Colon (tissue), 2 donors: ENCODE measurements at regions not wholly inside any gene's neighbourhood (a gene's known extent, or its start where the extent isn't known, plus 50 kb on each side); places are given as distances from the start of the nearest gene placed in this dataset.

ENCODE experiments used
- FAIRE-seq: peaks from 2 replicates; lab custom pipeline; 2012; peaks lifted over from hg19 to GRCh38; lab: Jason Lieb, UNC
- donor health status: control.
- donor health status: control.

- FAIRE-seq: no peak
Measured at GRCh38 chr1:232555494-232556210, 74.3 kb downstream of the SIPA1L2 start.

GRCh38 chr1:232554409-232554808, 75.5 kb downstream of the SIPA1L2 start:
- no peak for FAIRE-seq

GRCh38 chr1:232553809-232554208, 76.1 kb downstream of the SIPA1L2 start:
- no peak for FAIRE-seq

DNA sequence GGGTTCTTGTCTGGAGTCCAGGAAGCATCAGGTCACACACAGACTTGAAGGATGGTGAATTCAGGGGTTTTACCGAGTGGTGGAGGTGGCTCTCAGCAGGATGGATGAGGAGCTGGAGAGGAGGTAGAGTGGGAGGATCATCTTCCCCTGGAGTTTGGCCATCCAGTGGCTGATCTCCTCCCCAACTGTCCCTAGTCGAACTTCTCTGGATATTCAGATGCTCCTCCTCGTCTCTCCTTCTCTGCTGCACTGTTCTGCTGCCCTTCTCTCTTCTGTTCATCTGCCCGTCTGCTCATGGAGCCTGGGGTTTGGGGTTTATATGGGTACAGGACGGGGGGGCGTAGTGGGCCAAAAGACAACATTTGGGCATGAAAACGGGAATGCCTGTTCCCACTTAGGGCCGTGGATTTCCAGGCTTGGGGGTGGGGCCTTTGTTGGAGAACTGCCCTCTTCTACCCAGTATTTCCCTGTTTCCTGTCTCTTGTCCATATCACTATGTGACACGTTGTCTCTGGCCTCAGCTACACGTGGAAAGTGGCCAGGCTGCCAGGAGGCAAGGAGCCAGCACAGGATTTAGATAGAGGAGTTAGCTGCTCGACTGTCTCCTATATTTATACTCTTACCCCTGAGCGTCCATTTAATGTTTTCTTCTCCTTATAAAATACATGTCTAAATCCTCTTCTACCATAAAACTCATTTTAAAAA, 76.7 kb downstream of the SIPA1L2 start:
- FAIRE-seq: no peak

- FAIRE-seq: no peak
Measured at GRCh38 chr1:232551386-232551785, 78.5 kb downstream of the SIPA1L2 start.

DNA sequence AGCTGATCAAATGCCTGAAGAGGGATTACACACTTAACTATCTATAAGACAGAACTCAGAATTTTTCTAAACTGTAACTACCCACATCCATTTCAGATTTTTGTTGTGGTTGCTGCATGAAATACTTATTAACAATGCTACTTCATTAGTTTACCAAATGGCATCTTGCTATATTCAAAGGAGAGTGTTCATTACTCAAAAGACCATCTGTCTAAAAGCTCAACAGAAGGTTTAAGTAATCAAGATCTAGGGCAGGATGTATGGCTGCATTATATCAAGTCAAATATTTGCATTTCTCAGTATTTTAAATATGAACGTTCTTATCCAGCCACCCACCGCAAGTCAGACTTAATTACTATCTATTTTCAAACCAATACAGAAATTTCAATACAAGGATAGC, 79.9 kb downstream of the SIPA1L2 start:
- no peak for FAIRE-seq

- FAIRE-seq: no peak
Measured at GRCh38 chr1:232548691-232549090, 81.2 kb downstream of the SIPA1L2 start.

DNA sequence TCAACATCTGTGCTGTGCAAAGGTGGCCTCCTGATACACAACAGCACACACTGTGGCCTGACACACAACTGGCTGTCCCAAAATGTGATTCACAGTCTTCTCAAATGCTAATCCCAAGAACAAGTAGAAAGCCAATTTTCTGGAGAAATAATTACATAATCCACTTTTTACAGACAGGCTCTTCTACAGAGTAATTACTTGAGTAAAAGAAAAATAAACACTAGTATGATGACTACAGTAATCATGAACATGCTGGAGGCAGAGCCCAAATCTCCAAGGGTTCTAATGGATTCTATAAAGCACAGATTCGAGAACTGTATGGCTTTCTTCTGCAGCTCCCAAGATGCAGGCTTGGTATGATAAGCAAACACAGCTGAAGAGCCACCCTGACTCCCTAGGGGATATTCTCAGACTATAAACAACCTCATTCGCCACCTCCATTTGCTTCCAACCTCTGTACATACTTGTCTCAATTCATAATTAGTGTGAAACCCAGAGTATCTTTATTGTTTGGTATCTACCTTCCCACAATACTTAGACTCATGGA, 81.9 kb downstream of the SIPA1L2 start:
- FAIRE-seq: no peak

DNA sequence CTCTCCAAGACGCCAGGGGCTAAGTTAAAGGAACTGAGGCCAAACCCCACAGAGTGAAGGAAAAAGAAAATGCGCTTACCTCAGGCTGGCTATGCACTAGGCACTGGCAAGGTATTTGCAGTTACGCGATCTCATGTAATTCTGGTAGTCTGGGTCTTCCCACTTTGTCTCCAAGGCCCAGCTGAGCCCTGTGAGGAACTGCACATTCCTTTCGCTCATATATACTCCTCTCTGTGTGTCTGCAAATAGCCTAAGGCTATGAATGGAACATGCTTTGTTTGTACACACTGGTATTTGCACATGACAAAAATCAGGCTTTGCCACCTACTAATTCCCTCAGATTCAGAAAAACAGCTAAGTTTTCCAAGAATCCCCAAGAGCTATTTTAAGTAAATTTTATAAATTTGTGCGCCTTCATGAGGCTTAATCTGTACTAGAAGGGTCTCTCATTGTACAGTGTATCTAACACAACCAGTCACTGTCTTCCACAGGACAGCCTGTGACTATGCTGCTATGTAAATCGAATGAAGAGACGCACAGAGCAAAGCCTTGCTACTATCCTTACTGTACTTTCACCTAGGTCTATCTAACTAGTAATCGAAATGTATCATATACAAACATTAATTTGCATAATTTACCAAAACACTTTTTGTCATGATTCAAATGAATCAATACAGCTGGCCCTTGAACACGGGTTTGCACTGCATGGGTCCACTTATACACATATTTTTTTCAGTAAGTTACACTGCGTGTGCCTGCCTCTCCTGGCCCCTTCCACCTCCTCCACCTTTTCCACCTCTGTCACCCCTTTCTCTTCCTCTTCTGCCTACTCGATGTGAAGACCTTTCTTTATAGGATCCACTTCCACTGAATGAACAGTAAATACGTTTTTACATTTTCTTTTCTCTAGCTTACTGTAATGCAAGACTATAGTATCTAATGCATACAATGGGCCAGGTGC, 87.0 kb downstream of the SIPA1L2 start:
- FAIRE-seq: no peak

GRCh38 chr1:232538943-232539302, 91.0 kb downstream of the SIPA1L2 start:
- no peak for FAIRE-seq

GRCh38 chr1:232538224-232538942, 91.5 kb downstream of the SIPA1L2 start:
- no peak for FAIRE-seq

DNA sequence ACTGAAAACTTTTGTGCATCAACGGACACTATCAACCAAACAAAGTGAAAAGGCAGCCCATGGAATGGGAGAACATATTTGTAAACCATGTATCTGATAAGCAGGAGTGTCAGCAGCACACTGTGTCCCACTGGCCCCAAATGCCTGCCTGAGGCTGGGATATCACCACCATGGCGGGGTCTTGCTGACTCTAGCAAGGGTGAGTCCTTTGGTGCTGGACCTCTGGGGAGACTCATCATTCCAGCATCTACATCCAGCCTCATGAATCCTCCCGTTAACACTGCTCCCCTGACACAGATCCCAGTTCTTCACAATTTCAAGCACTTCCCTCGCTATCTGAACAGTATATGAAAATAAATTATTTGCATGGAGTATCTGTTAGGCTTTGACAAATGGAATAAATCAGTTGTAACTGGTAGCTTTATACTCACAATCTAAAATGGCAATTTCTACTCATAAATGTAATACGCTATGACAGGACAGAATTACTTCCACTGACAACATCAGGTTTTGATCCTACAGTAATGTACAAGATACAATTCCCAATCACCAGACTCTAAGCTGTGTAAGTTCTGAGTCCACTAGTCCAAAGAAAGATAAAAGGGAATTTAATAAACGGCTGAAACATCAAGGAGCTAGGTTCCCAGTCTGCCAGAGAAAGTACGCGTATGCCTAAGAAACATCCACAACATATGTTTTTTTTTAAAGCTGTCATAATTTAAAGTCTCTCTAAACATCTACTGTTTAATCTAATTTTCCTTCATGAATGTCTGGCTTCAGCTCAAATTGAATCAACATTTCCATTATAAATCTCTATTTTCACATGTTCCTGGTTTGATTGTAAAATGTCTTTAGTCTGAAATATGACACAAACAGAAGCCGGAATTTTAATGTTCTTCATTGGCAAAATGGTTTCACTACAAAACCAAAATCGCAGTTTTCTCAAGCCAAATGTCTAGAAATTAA, 95.1 kb downstream of the SIPA1L2 start:
- peak; percentile 33 for FAIRE-seq

DNA sequence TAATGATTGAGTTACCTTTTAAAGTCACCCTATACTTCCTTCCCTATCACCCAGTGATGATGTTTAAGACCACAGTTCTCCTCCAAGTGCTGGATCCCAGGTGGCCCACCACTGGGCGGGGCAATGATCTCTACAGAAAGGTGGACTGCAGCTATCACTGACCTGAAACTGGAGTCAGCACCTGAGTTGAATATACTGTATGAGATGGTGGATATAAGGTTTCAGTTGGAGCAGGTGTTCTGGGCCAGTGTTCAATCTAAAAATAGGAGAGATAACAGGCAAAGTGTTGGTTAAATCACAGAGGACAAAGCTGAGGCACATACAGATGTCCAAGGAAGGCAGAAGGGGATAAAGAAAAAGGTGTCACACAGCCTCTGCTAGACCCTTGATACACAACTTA, 96.6 kb downstream of the SIPA1L2 start:
- no peak for FAIRE-seq

GRCh38 chr1:232532901-232533300, 97.0 kb downstream of the SIPA1L2 start:
- FAIRE-seq: no peak

DNA sequence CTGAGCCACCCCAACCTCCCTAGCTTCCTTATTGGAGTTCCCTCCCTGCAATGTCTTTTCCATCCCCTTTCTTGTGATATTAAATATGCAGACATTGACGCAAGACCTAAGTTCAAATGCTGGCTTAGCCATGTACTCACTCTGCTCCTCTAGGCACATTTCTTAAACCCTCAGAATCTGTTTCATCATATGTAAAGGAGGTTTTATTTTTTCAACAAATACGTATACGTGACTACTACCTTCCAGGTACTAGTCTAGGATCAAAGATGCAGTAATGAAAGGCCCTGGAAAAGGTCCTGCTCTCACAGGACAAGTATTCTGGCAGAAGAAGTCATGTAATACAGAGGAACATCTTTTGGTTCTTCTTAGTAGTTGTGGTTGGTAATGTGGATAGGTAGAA, 98.6 kb downstream of the SIPA1L2 start:
- FAIRE-seq: no peak

DNA sequence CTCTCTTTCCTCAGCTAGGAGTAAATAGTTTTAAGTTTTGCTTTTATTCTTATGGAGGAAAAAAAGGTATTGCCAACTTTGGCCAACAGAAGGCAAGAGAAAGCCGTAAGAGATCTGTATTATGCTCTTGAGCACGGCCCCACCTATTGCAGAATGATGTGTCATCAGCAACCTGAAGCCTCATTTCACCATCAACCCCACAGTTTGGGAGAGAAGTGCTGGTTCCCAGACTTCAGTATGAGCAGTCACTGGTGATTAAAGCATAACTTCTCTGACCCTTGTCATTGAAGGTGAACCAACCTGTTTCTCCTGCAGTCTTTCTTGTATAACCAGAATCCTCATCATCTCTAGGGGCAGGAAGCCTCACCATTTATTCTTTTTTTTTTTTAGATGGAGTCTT, 100.2 kb downstream of the SIPA1L2 start:
- no peak for FAIRE-seq

GRCh38 chr1:232528472-232529089, 101.4 kb downstream of the SIPA1L2 start:
- no peak for FAIRE-seq

DNA sequence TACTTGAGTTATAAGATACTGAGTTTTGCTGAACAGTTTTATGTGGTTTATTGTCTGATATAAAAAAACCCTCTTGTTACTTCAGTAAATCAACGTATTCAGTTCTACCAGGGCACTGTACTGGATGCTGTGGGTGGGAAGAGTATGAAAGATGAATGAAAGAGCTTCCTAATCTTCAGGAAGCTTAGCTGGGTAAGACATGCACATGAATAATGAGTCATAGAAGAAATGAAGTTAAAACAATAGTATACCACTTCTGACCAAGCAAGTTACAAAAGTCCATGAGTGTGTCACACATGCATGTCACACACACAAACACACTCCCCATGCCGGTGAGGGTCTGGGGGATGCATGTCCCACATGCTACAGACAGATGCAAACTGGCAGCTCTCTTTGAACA, 105.9 kb downstream of the SIPA1L2 start:
- FAIRE-seq: no peak

- FAIRE-seq: no peak
Measured at GRCh38 chr1:232522189-232522588, 107.7 kb downstream of the SIPA1L2 start.

GRCh38 chr1:232521660-232522059, 108.3 kb downstream of the SIPA1L2 start:
- FAIRE-seq: no peak
